Fibroblast of lung (primary cell): ENCODE measurements at regions not wholly inside any gene's neighbourhood (a gene's known extent, or its start where the extent isn't known, plus 50 kb on each side); places are given as distances from the start of the nearest gene placed in this dataset.

Experiments
- EZH2 ChIP-seq: IDR thresholded peaks from 2 replicates; pipeline ENCODE4 v1.5.1; 2012; ENCODE audit warnings: low read length, control low read depth, mild to moderate bottlenecking; ENCODE audit errors: missing control alignments
- TF ChIP-seq, protein P1 (sequence below), 2 donors: IDR thresholded peaks in 1 of 2; conservative IDR thresholded peaks in 1 of 2; 1 replicate in 1 of 2; 2 replicates in 1 of 2; pipeline ENCODE4 v1.5.1; 2011 to 2012; ENCODE audit warnings: low read length in 2 of 2, control low read depth in 1 of 2, inconsistent platforms in 1 of 2, low read depth in 1 of 2, mild to moderate bottlenecking in 1 of 2

DNA sequence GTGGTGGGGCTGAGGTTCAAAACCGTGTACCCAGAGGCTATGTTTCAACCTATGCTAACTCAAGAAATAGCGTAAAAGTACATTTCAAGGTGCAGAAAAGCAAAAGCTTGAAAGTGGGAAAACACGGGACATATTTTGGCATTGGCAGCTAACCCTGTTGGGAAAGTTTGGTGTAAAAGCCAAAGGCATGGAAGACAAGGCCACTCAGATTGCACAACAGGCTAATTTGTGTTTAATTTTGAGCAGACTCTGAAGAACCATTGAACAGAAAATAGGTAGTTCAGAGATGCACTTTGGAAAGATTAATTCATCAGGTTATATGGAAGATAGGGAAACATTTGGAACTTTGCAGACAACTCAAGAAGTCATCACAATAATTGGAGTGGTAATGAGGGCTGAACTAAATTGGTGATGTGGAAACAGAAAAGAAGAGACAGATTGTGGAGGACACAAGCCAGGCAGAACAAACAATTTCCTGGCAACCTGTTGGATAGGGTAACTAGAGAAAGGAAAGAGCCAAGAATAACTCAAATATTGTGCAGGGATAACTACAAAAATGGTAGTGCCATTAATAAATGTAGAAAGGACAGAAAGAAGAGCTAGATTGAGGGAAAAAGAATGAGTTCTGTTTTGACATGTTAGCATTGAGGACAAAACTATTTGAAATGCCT, 140.5 kb upstream of the PGR start:
- TF ChIP-seq, protein P1, sequence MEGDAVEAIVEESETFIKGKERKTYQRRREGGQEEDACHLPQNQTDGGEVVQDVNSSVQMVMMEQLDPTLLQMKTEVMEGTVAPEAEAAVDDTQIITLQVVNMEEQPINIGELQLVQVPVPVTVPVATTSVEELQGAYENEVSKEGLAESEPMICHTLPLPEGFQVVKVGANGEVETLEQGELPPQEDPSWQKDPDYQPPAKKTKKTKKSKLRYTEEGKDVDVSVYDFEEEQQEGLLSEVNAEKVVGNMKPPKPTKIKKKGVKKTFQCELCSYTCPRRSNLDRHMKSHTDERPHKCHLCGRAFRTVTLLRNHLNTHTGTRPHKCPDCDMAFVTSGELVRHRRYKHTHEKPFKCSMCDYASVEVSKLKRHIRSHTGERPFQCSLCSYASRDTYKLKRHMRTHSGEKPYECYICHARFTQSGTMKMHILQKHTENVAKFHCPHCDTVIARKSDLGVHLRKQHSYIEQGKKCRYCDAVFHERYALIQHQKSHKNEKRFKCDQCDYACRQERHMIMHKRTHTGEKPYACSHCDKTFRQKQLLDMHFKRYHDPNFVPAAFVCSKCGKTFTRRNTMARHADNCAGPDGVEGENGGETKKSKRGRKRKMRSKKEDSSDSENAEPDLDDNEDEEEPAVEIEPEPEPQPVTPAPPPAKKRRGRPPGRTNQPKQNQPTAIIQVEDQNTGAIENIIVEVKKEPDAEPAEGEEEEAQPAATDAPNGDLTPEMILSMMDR (conservative IDR thresholded peaks at IDR 0.05 in 1 of 2, IDR thresholded peaks at IDR 0.05 in 1 of 2; ENCODE audit: low read depth in 1 of 2, low read length in 2 of 2): no peak
- no peak for TF ChIP-seq EZH2
